ENCODE measurements at regions not wholly inside any gene's neighbourhood (a gene's known extent, or its start where the extent isn't known, plus 50 kb on each side); places are given as distances from the start of the nearest gene placed in this dataset.

DNA sequence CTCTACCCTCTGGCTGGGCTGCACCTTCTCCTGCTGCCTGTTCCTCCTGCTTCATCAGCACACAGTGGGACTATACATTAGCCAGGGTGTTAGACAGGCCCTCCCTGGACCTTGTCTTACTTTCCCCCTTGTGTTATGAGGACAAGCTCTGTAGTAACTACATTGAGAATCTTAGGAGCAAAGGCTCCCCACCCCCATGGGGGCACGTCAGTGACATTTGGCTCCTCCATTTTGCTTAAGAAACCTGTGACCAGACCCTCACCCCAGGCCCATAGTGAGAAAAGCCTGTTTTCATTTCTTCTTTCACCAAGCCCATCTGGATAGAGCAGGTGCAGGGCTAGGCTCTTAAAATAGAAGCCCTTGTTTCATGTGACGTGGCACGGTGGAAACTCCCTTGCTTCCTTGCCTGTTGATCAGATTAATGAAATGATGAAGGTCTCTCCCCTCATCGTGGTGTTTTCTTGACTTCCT is 146.7 kb downstream of the RPIA start:
- Histone ChIP-seq H3K36me3 (ENCODE audit: insufficient read depth, insufficient read length, low read length) (no peaks in the 10 kb centered on the region), H3K9ac (ENCODE audit: insufficient read length, low read depth) (no peak overlapping the region), H3K4me1 (ENCODE audit: insufficient read depth, insufficient read length) (no peaks in the 10 kb centered on the region), H3K4me3 (ENCODE audit: insufficient read length, low read depth) (no peak overlapping the region), H3K27me3 (ENCODE audit: insufficient read depth, insufficient read length) (no peaks in the 10 kb centered on the region), H3K9me3 (ENCODE audit: insufficient read depth, low read length) (no peaks in the 10 kb centered on the region)
- DNase-seq (ENCODE audit: low read depth, low spot score) = no peak
- TF ChIP-seq SUZ12 (IDR thresholded peaks at IDR 0.05; ENCODE audit: extremely low read depth, insufficient read depth, insufficient read length) = no peak
- TF ChIP-seq ZNF274 (IDR thresholded peaks at IDR 0.05; ENCODE audit: low read depth, low read length) = no peak

DNA sequence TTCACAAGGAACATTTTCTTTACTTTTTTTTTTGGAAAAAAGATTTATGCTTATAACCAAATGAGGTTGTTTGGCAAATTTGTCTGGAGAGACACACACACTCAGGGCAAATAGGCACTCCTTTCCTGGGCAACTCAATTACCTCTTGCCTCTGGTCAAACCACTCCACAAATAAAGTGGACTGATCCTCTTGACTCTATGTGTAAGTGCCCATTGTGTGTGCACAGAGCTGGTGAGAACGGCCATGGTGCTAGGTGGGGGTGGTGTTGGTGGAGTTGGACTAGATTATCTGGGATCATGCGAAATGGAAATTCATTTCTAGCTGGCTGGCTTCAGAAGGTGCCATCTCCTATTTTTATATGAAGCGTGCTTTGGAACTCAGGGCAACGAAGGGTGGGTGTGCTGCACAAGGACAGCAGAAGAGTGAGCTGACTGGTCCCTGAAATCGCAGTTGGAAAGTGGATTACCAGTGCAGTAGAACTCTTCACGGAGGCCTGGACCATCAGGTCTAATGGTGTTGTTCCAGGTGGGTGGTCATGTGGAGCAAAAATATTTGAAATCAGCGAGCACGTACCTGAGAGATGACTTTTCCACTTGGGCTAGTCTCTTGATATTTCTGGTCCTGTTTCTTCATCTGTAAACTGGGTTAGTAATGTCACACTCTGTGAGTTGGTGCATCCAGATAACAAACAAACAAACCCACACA is 149.9 kb downstream of the RPIA start:
- no peaks in the 10 kb centered on the region for H3K9me3 ChIP-seq (ENCODE audit: insufficient read depth, low read length)
- DNase-seq (ENCODE audit: low read depth, low spot score) = no peak
- no peaks in the 10 kb centered on the region for H3K4me1 ChIP-seq (ENCODE audit: insufficient read depth, insufficient read length)
- H3K9ac ChIP-seq (ENCODE audit: insufficient read length, low read depth) = no peak overlapping the region
- TF ChIP-seq SUZ12 (IDR thresholded peaks at IDR 0.05; ENCODE audit: extremely low read depth, insufficient read depth, insufficient read length) (no peak), YY1 (IDR thresholded peaks at IDR 0.05; ENCODE audit: insufficient read depth, insufficient read length) (no peak), ZNF274 (IDR thresholded peaks at IDR 0.05; ENCODE audit: low read depth, low read length) (no peak)
- no peak overlapping the region for H3K4me3 ChIP-seq (ENCODE audit: insufficient read length, low read depth)
- no peaks in the 10 kb centered on the region for H3K27me3 ChIP-seq (ENCODE audit: insufficient read depth, insufficient read length)
- no peaks in the 10 kb centered on the region for H3K36me3 ChIP-seq (ENCODE audit: insufficient read depth, insufficient read length, low read length)

DNA sequence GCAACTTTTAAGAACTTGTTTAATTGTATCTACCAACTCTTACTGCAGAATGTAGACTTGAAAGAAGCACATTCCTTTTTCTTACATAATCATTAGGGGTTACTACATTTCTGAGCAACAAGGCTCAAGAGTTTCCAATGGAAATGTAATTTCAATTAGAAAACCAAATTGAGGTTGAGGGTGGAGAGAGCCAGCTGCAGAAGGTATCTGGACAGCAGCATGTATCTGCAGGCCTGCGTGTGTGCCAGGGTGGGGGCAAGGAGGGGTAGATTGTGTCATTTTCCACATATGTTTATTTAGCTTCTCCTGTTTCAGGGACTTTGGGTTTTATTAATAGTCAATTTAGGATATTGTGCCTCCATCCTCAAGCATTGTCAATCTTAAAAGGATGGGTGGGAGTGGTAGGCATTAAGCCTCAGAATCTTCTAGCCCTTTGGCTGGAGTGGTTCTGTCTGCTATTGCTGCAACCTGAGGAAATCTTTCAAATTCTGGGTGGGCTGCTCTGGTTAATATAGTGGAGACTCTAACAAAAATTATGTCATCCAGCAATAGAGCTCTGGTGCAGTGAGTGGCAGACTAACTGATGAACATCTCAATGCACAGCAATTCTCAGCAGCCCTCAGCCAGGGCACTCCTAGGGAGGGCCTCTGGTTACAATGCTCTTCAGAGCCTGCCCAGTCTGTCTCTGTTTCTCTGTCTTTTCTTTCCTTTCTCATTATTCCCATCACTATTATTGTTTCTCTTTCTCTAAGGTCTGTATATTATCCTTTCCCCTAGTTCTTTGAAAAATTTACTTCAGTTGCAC is 151.4 kb downstream of the RPIA start:
- Histone ChIP-seq H3K4me1 (ENCODE audit: insufficient read depth, insufficient read length) (no peaks in the 10 kb centered on the region), H3K4me3 (ENCODE audit: insufficient read length, low read depth) (no peak overlapping the region), H3K9ac (ENCODE audit: insufficient read length, low read depth) (no peak overlapping the region), H3K9me3 (ENCODE audit: insufficient read depth, low read length) (no peaks in the 10 kb centered on the region), H3K27me3 (ENCODE audit: insufficient read depth, insufficient read length) (no peaks in the 10 kb centered on the region), H3K36me3 (ENCODE audit: insufficient read depth, insufficient read length, low read length) (no peaks in the 10 kb centered on the region)
- DNase-seq (ENCODE audit: low read depth, low spot score) = no peak
- TF ChIP-seq YY1 (IDR thresholded peaks at IDR 0.05; ENCODE audit: insufficient read depth, insufficient read length) (no peak), ZNF274 (IDR thresholded peaks at IDR 0.05; ENCODE audit: low read depth, low read length) (no peak), SUZ12 (IDR thresholded peaks at IDR 0.05; ENCODE audit: extremely low read depth, insufficient read depth, insufficient read length) (no peak)

DNA sequence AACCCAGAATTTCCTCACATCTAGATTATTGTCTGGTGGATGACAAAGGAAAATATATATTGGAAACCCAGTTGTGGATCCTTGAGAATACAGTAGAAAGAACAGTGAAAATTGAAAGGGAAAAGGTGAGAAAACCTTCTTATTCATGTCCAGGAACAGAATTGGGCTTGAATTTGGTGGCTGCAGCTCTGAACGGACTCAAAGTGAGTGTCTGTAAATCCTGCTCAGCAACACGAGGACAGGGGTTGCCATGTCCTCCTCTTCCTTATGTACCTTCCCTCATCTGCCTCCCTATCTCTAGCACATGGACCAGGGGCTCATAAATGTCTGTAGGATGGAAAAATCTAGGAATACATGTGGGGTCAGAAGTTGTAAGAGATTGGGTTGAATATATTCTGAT is 152.2 kb downstream of the RPIA start:
- H3K27me3 ChIP-seq (ENCODE audit: insufficient read depth, insufficient read length) = no peaks in the 10 kb centered on the region
- no peaks in the 10 kb centered on the region for H3K36me3 ChIP-seq (ENCODE audit: insufficient read depth, insufficient read length, low read length)
- no peaks in the 10 kb centered on the region for H3K4me1 ChIP-seq (ENCODE audit: insufficient read depth, insufficient read length)
- no peak overlapping the region for H3K9ac ChIP-seq (ENCODE audit: insufficient read length, low read depth)
- H3K9me3 ChIP-seq (ENCODE audit: insufficient read depth, low read length) = no peaks in the 10 kb centered on the region
- TF ChIP-seq SUZ12 (IDR thresholded peaks at IDR 0.05; ENCODE audit: extremely low read depth, insufficient read depth, insufficient read length) (no peak), YY1 (IDR thresholded peaks at IDR 0.05; ENCODE audit: insufficient read depth, insufficient read length) (no peak), ZNF274 (IDR thresholded peaks at IDR 0.05; ENCODE audit: low read depth, low read length) (no peak)
- H3K4me3 ChIP-seq (ENCODE audit: insufficient read length, low read depth) = no peak overlapping the region
- no peak for DNase-seq (ENCODE audit: low read depth, low spot score)

DNA sequence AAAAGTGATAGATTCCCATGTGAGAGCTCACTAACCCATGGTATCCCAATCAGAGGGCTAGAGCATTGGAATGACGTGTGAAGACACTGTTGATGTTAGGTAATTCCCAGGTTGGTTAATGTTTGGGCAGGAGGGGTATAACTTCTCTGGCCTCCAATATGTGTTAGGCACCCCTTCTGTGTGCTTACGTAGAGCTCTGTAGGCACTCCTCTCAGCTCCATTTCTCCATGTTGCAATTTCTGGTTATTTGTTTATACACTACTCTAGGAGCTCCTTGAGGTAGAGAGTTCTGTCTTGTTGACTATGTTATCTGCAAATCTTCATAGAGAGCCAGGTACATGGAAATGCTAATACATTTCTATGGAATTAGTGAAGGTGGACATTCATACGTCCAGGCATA is 153.5 kb downstream of the RPIA start:
- no peaks in the 10 kb centered on the region for H3K4me1 ChIP-seq (ENCODE audit: insufficient read depth, insufficient read length)
- H3K27me3 ChIP-seq (ENCODE audit: insufficient read depth, insufficient read length) = no peaks in the 10 kb centered on the region
- H3K9me3 ChIP-seq (ENCODE audit: insufficient read depth, low read length) = no peaks in the 10 kb centered on the region
- no peak overlapping the region for H3K4me3 ChIP-seq (ENCODE audit: insufficient read length, low read depth)
- no peak for DNase-seq (ENCODE audit: low read depth, low spot score)
- no peak overlapping the region for H3K9ac ChIP-seq (ENCODE audit: insufficient read length, low read depth)
- no peaks in the 10 kb centered on the region for H3K36me3 ChIP-seq (ENCODE audit: insufficient read depth, insufficient read length, low read length)
- TF ChIP-seq SUZ12 (IDR thresholded peaks at IDR 0.05; ENCODE audit: extremely low read depth, insufficient read depth, insufficient read length) (no peak), ZNF274 (IDR thresholded peaks at IDR 0.05; ENCODE audit: low read depth, low read length) (no peak), YY1 (IDR thresholded peaks at IDR 0.05; ENCODE audit: insufficient read depth, insufficient read length) (no peak)

DNA sequence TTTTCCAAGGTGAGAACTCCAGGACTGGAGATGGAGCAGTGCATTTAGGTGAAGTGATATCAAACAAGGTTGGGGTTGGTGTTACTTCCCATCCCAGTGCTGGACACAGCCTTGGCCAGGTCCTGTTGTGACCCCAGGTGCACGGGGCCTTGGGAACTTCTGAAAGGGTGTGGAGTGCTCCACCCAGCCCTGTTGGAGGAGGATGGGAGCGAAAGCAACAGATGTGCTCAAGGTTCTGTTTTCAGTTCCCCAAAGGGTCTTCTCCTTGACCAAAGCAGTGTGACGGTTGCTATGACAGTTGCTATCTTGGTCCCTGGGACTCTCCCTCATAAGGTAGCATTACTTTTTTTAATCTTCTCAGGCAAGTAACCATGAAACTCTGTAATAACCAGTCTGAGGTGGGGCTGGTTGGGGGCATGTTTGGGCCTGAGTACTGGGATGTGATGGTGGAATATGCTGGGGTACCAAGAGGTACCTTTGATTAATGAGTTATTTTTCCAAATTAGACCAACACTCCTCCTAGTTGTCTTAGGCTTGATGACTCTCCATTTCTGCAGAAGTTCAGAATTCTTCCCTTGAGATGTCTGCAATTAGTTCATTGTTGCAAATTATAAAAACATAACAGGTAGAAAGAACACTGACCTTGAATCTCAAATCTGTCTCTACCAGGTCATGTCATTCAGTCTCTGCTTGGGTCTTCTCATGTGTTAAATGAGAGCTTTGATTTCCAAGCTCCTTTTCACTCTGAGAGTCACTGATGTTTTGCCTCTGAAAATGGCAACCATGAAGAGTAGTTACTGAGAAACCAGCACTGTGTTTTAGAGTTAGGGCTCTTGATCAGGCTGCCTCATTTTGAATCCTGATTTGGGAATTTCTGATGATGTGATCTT is 154.5 kb downstream of the RPIA start:
- TF ChIP-seq ZNF274 (IDR thresholded peaks at IDR 0.05; ENCODE audit: low read depth, low read length) (no peak), SUZ12 (IDR thresholded peaks at IDR 0.05; ENCODE audit: extremely low read depth, insufficient read depth, insufficient read length) (no peak), YY1 (IDR thresholded peaks at IDR 0.05; ENCODE audit: insufficient read depth, insufficient read length) (no peak)

More for the DNA sequence above, 154.5 kb downstream of the RPIA start:
- Histone ChIP-seq H3K4me3 (ENCODE audit: insufficient read length, low read depth) (no peak overlapping the region), H3K4me1 (ENCODE audit: insufficient read depth, insufficient read length) (no peaks in the 10 kb centered on the region), H3K27me3 (ENCODE audit: insufficient read depth, insufficient read length) (no peaks in the 10 kb centered on the region), H3K9ac (ENCODE audit: insufficient read length, low read depth) (no peak overlapping the region), H3K36me3 (ENCODE audit: insufficient read depth, insufficient read length, low read length) (no peaks in the 10 kb centered on the region), H3K9me3 (ENCODE audit: insufficient read depth, low read length) (no peaks in the 10 kb centered on the region)
- no peak for DNase-seq (ENCODE audit: low read depth, low spot score)

Measured in NT2/D1 (cell line).